CD4-positive, alpha-beta memory T cell (primary cell): ENCODE measurements at regions not wholly inside any gene's neighbourhood (a gene's known extent, or its start where the extent isn't known, plus 50 kb on each side); places are given as distances from the start of the nearest gene placed in this dataset.

Experiments used
- CTCF ChIA-PET: fragments of 350-600 bp; sonication (Branson Sonifier 250); formaldehyde crosslinking; loops from one replicate; lab custom pipeline; 2021; ENCODE audit warnings: inconsistent platforms; ENCODE audit not compliant: partially characterized antibody; lab: Charles Lee
- POLR2A ChIA-PET: fragments of 350-600 bp; sonication (Branson Sonifier 250); formaldehyde crosslinking; loops from one replicate; lab custom pipeline; 2021; ENCODE audit not compliant: partially characterized antibody; lab: Charles Lee
- DNase-seq, 5 donors: peaks; one replicate each; pipeline versions ENCODE4 v3.0.0 to v3.0.0-alpha.2; 2020 to 2022; ENCODE audit warnings: mixed read lengths in 1 of 5
- H3K27ac ChIP-seq: one replicate; pipeline ENCODE4 v1.7.0; 2013; ENCODE audit warnings: low read depth, low read length
- H3K27me3 ChIP-seq: 2 replicates; pipeline ENCODE4 v1.7.0; 2013; ENCODE audit warnings: mild to moderate bottlenecking, low read length, moderate library complexity; ENCODE audit not compliant: insufficient read depth
- H3K36me3 ChIP-seq: 2 replicates; pipeline ENCODE4 v1.7.0; 2013; ENCODE audit warnings: mild to moderate bottlenecking, low read length, moderate library complexity; ENCODE audit not compliant: insufficient read depth
- H3K4me1 ChIP-seq: 2 replicates; pipeline ENCODE4 v1.7.0; 2013; ENCODE audit warnings: mild to moderate bottlenecking, low read length, moderate library complexity; ENCODE audit not compliant: insufficient read depth
- H3K4me3 ChIP-seq, 2 donors: one replicate each; pipeline ENCODE4 v1.7.0; 2013; ENCODE audit warnings: low read length in 2 of 2, mild to moderate bottlenecking in 1 of 2
- H3K9me3 ChIP-seq, 2 donors: one replicate each; pipeline ENCODE4 v1.7.0; 2013; ENCODE audit warnings: low read length in 2 of 2, control low read depth in 1 of 2; ENCODE audit not compliant: control insufficient read depth in 1 of 2
- H3K27ac Mint-ChIP-seq, 7 donors: one replicate each; pipeline ENCODE4 v1.8.0; 2020 to 2021; ENCODE audit warnings: mixed read lengths in 7 of 7, mild to moderate bottlenecking in 6 of 7, inconsistent platforms in 3 of 7, moderate library complexity in 3 of 7
- H3K27me3 Mint-ChIP-seq, 2 donors: one replicate each; pipeline ENCODE4 v1.8.0; 2020 to 2021; ENCODE audit warnings: mixed read lengths in 2 of 2
- H3K36me3 Mint-ChIP-seq, 2 donors: one replicate each; pipeline ENCODE4 v1.8.0; 2020 to 2021; ENCODE audit warnings: mixed read lengths in 2 of 2, inconsistent platforms in 1 of 2, mild to moderate bottlenecking in 1 of 2
- H3K4me1 Mint-ChIP-seq, 4 donors: one replicate each; pipeline ENCODE4 v1.8.0; 2020 to 2021; ENCODE audit warnings: mixed read lengths in 4 of 4, mild to moderate bottlenecking in 1 of 4
- H3K4me3 Mint-ChIP-seq, 8 donors: one replicate each; pipeline ENCODE4 v1.8.0; 2020 to 2021; ENCODE audit warnings: mixed read lengths in 8 of 8, mild to moderate bottlenecking in 7 of 8, moderate library complexity in 6 of 8, inconsistent platforms in 3 of 8
- H3K9me3 Mint-ChIP-seq, 8 donors: one replicate each; pipeline ENCODE4 v1.8.0; 2020 to 2021; ENCODE audit warnings: mixed read lengths in 8 of 8, mild to moderate bottlenecking in 5 of 8, inconsistent platforms in 3 of 8, moderate library complexity in 1 of 8
- intact Hi-C: fragments of 100-400 bp; cut with micrococcal nuclease; formaldehyde crosslinking; loops from one replicate; pipeline ENCODE4 v1.15.1; 2023

DNA sequence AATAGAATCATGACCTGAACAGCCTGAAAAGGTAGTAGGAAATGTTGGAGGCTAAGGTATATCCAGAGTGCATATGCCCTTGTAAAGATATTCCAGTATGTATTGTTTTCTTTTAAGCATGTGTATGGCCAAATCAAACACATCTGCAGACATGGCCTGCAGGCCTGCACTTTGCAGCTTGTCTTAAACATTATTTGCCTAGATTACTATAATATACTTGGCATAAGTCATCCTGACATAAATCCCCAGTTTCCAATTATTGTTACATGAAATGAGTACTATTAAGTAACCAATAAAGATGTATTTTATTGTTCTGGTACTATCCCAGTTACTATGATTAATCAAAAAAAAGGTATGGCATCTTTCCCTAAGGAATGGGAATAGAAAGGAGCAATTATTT is 169.1 kb upstream of the PTBP2 start:
- ChIA-PET POLR2A (no interaction called here), CTCF (interaction anchor here (1.3 kb wide), 1 partner anchor 13 kb away, joined by 3 read pairs; no protein-coding TSS in a partner anchor)
- no peak for DNase-seq
- H3K4me1 Mint-ChIP-seq = no peaks in the 10 kb centered on the region
- Histone ChIP-seq H3K9me3 (no peaks in the 10 kb centered on the region), H3K27ac (no peak overlapping the region), H3K4me3 (no peak overlapping the region), H3K27me3 (no peaks in the 10 kb centered on the region), H3K36me3 (no peaks in the 10 kb centered on the region), H3K4me1 (no peaks in the 10 kb centered on the region)
- no peaks in the 10 kb centered on the region for H3K27me3 Mint-ChIP-seq
- no peaks in the 10 kb centered on the region for H3K36me3 Mint-ChIP-seq
- no peaks in the 10 kb centered on the region for H3K9me3 Mint-ChIP-seq
- intact Hi-C loops = no loop called here
- no peak overlapping the region for H3K4me3 Mint-ChIP-seq
- no peak overlapping the region for H3K27ac Mint-ChIP-seq

DNA sequence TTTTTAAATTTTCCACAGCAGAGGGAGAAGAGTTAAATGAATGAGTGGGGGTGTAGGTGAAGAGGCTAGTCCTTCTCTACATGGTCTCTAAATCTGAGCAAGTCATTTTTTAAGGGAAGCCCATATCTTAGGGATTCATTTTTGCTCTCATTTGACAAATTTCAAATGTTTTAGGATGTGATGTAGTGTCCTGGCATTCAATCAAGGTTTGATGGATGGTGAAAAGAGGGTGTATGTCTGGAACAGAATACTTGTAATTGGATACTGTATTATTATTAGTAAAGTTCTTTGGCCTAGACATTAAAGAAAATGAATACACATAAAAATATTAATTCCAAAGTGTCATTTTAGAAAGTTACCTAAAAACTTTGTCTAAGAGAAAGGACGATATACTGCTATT is 167.8 kb upstream of the PTBP2 start:
- no peak for DNase-seq
- intact Hi-C loops = no loop called here
- Mint-ChIP-seq H3K27ac (no peak overlapping the region), H3K27me3 (peaks cover 0 to 2% of the 10 kb centered on the region in 2 donors), H3K36me3 (no peaks in the 10 kb centered on the region), H3K4me3 (no peak overlapping the region), H3K4me1 (no peaks in the 10 kb centered on the region), H3K9me3 (no peaks in the 10 kb centered on the region)
- Histone ChIP-seq H3K27me3 (no peaks in the 10 kb centered on the region), H3K36me3 (no peaks in the 10 kb centered on the region), H3K4me1 (no peaks in the 10 kb centered on the region), H3K4me3 (no peak overlapping the region), H3K27ac (no peak overlapping the region), H3K9me3 (no peaks in the 10 kb centered on the region)
- ChIA-PET CTCF (interaction anchor here (1.3 kb wide), 1 partner anchor 12 kb away, joined by 3 read pairs; no protein-coding TSS in a partner anchor), POLR2A (no interaction called here)

DNA sequence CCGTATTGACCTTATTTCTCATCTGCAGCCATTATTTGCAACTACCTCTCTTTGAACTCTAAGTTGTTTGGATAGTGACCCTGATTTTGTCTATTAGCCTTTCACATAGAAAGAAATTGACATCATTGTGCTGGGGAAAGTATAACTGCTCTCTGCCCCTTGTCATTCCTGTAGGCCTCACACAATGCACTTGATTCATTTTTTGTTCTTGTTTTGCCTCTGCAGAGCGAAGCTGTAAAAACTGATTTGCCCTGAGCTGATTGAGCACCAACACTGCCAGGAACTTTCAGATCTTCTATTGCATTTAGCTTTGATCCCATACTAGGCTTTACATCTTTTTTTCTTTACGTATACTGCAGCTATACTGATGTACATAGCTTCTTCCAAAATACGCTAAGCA is 167.2 kb upstream of the PTBP2 start:
- Histone ChIP-seq H3K27ac (no peak overlapping the region), H3K4me1 (no peaks in the 10 kb centered on the region), H3K36me3 (no peaks in the 10 kb centered on the region), H3K27me3 (no peaks in the 10 kb centered on the region), H3K9me3 (no peaks in the 10 kb centered on the region), H3K4me3 (no peak overlapping the region)
- CTCF ChIA-PET = no interaction called here
- H3K9me3 Mint-ChIP-seq = no peaks in the 10 kb centered on the region
- no peaks in the 10 kb centered on the region for H3K36me3 Mint-ChIP-seq
- DNase-seq = no peak
- H3K27me3 Mint-ChIP-seq = peaks cover 0 to 2% of the 10 kb centered on the region in 2 donors
- no peak overlapping the region for H3K27ac Mint-ChIP-seq
- intact Hi-C loops = no loop called here
- no peak overlapping the region for H3K4me3 Mint-ChIP-seq
- POLR2A ChIA-PET = no interaction called here
- H3K4me1 Mint-ChIP-seq = no peaks in the 10 kb centered on the region

DNA sequence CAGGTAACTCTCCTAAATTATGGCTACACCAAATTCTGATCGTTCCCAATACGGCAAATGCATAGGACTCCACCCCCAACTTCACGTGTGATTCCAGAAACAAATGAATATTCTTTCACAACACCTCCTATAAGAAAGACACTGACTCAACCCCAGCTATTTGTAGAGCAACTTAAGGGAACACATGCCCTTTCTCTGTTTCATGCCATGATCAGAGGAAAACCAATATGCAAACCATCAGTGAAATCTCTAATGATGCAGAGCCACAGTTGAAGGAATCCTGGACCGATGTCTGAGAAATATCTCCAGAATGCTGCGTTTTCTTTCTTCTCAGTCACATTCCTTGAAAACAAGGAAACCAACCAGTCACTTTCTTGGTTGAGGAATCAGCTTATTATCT is 164.2 kb upstream of the PTBP2 start:
- no peaks in the 10 kb centered on the region for H3K27me3 ChIP-seq
- no peaks in the 10 kb centered on the region for H3K9me3 ChIP-seq
- POLR2A ChIA-PET = no interaction called here
- Mint-ChIP-seq H3K36me3 (no peaks in the 10 kb centered on the region), H3K4me1 (no peaks in the 10 kb centered on the region), H3K4me3 (no peak overlapping the region), H3K27me3 (peaks cover 0 to 2% of the 10 kb centered on the region in 2 donors), H3K9me3 (peaks cover 0 to 2% (median 0%) of the 10 kb centered on the region in 8 donors), H3K27ac (no peak overlapping the region)
- no peak overlapping the region for H3K4me3 ChIP-seq
- H3K36me3 ChIP-seq = no peaks in the 10 kb centered on the region
- intact Hi-C loops = no loop called here
- H3K27ac ChIP-seq = no peak overlapping the region
- CTCF ChIA-PET = interaction anchor here (0.8 kb wide), 1 partner anchor 14 kb away, joined by 4 read pairs; no protein-coding TSS in a partner anchor
- no peaks in the 10 kb centered on the region for H3K4me1 ChIP-seq
- no peak for DNase-seq

GRCh38 chr1:96558635-96559034 is 162.9 kb upstream of the PTBP2 start:
- no peaks in the 10 kb centered on the region for H3K4me1 ChIP-seq
- Mint-ChIP-seq H3K27me3 (peaks cover 0 to 2% of the 10 kb centered on the region in 2 donors), H3K36me3 (no peaks in the 10 kb centered on the region), H3K4me1 (no peaks in the 10 kb centered on the region), H3K9me3 (peaks cover 0 to 4% (median 0%) of the 10 kb centered on the region in 8 donors), H3K27ac (no peak overlapping the region), H3K4me3 (no peak overlapping the region)
- no peak for DNase-seq
- no peaks in the 10 kb centered on the region for H3K27me3 ChIP-seq
- intact Hi-C loops = no loop called here
- H3K4me3 ChIP-seq = no peak overlapping the region
- POLR2A ChIA-PET = no interaction called here
- no peak overlapping the region for H3K27ac ChIP-seq
- H3K36me3 ChIP-seq = no peaks in the 10 kb centered on the region
- no peaks in the 10 kb centered on the region for H3K9me3 ChIP-seq
- CTCF ChIA-PET = no interaction called here

DNA sequence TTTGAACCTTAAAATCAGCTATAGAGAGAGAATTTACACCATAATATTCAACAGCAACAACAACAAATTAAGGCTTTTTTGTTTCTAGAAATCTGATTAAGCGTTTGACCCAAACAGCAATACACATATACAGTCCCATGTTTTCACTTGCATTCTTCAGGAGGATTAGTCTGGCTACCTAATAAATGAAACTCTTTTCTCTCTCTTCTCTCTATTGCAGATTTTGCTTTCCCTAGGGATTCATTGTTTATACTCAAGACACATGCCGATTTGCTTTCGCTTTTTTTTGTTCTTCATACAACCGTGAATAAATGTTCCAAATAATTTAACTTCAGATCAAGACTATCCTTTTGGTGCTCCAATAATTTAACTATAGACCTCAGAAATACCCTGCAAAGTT is 162.4 kb upstream of the PTBP2 start:
- no peak overlapping the region for H3K27ac ChIP-seq
- Mint-ChIP-seq H3K36me3 (no peaks in the 10 kb centered on the region), H3K27ac (no peak overlapping the region), H3K9me3 (peaks cover 0 to 4% (median 0%) of the 10 kb centered on the region in 8 donors), H3K4me3 (no peak overlapping the region), H3K27me3 (peaks cover 0 to 2% of the 10 kb centered on the region in 2 donors), H3K4me1 (no peaks in the 10 kb centered on the region)
- intact Hi-C loops = no loop called here
- no peaks in the 10 kb centered on the region for H3K4me1 ChIP-seq
- POLR2A ChIA-PET = no interaction called here
- H3K9me3 ChIP-seq = no peaks in the 10 kb centered on the region
- no peak for DNase-seq
- no peaks in the 10 kb centered on the region for H3K36me3 ChIP-seq
- CTCF ChIA-PET = no interaction called here
- no peaks in the 10 kb centered on the region for H3K27me3 ChIP-seq
- H3K4me3 ChIP-seq = no peak overlapping the region

DNA sequence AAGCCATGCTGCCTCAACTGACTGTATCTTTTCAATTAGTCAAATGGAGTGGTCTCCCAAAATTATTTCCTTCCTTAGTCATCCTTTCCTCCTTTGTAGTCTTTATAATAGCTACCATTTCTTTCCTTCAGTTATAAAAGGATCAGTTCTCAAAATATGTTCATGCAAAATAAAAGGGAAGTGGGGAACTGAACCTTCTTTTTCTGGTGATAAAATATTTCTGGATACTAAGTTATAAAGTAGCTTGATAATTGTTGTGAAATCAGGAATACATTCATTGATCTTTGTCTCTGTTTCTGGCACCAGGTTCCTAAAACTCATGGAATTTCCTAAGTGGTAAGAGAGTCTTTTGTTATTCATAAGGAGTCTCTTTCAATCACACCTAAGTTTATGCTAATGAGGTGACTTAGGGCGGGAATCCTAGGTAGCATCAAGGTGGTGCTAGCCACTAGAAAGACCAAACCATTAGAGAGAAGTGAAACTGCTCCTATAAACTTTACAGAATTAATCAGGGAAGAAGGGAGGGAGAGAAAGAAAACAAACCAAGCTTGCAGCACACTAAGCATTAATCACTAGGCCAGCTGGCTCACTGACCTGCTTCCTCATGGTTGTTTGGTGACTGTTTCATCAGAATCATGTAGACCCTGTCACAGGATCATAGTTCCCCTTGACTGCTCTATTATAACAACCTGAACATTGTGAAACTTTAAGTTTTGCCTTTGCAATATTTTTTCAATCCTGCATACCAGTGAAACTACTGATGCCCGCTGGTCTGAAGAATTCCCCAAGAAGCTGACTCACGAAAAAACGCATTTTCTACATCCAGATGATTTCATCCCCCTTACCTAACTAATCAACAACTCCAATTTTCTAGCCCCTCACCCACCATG is 161.6 kb upstream of the PTBP2 start:
- H3K27me3 ChIP-seq = no peaks in the 10 kb centered on the region
- H3K36me3 Mint-ChIP-seq = no peaks in the 10 kb centered on the region
- H3K27ac ChIP-seq = no peak overlapping the region
- no peak overlapping the region for H3K27ac Mint-ChIP-seq
- H3K9me3 ChIP-seq = no peaks in the 10 kb centered on the region
- no peak for DNase-seq
- intact Hi-C loops = no loop called here
- peaks cover 0 to 4% (median 0%) of the 10 kb centered on the region in 8 donors for H3K9me3 Mint-ChIP-seq
- H3K4me3 ChIP-seq = no peak overlapping the region
- H3K27me3 Mint-ChIP-seq = peaks cover 0 to 2% of the 10 kb centered on the region in 2 donors
- H3K4me1 Mint-ChIP-seq = no peaks in the 10 kb centered on the region
- H3K36me3 ChIP-seq = no peaks in the 10 kb centered on the region
- H3K4me1 ChIP-seq = no peaks in the 10 kb centered on the region
- H3K4me3 Mint-ChIP-seq = no peak overlapping the region
- POLR2A ChIA-PET = no interaction called here
- CTCF ChIA-PET = no interaction called here
